Stimulated activated naive CD8-positive, alpha-beta T cell treated with anti-CD3 and anti-CD28 coated beads, Interleukin-15, Interleukin-2, amounts not matched to agents 100 ng/mL and 50 ng/mL, for 24 hours (primary cell): ENCODE measurements at regions not wholly inside any gene's neighbourhood (a gene's known extent, or its start where the extent isn't known, plus 50 kb on each side); places are given as distances from the start of the nearest gene placed in this dataset.
"Not testable (repeated sequence)": the region's sequence is repeated elsewhere in the genome, so short reads cannot be mapped to it uniquely, and the experiment has no call there.

Experiments used
- H3K27ac Mint-ChIP-seq: one replicate; pipeline ENCODE4 v1.8.0; 2021; ENCODE audit warnings: mild to moderate bottlenecking, mixed read lengths
- H3K27me3 Mint-ChIP-seq: one replicate; pipeline ENCODE4 v1.8.0; 2021; ENCODE audit warnings: mixed read lengths
- H3K36me3 Mint-ChIP-seq: one replicate; pipeline ENCODE4 v1.8.0; 2021; ENCODE audit warnings: low read depth, mixed read lengths
- H3K4me1 Mint-ChIP-seq: one replicate; pipeline ENCODE4 v1.8.0; 2021; ENCODE audit warnings: low read depth, mixed read lengths
- H3K4me3 Mint-ChIP-seq: one replicate; pipeline ENCODE4 v1.8.0; 2021; ENCODE audit warnings: mild to moderate bottlenecking, mixed read lengths
- H3K9me3 Mint-ChIP-seq: one replicate; pipeline ENCODE4 v1.8.0; 2021; ENCODE audit warnings: mixed read lengths

DNA sequence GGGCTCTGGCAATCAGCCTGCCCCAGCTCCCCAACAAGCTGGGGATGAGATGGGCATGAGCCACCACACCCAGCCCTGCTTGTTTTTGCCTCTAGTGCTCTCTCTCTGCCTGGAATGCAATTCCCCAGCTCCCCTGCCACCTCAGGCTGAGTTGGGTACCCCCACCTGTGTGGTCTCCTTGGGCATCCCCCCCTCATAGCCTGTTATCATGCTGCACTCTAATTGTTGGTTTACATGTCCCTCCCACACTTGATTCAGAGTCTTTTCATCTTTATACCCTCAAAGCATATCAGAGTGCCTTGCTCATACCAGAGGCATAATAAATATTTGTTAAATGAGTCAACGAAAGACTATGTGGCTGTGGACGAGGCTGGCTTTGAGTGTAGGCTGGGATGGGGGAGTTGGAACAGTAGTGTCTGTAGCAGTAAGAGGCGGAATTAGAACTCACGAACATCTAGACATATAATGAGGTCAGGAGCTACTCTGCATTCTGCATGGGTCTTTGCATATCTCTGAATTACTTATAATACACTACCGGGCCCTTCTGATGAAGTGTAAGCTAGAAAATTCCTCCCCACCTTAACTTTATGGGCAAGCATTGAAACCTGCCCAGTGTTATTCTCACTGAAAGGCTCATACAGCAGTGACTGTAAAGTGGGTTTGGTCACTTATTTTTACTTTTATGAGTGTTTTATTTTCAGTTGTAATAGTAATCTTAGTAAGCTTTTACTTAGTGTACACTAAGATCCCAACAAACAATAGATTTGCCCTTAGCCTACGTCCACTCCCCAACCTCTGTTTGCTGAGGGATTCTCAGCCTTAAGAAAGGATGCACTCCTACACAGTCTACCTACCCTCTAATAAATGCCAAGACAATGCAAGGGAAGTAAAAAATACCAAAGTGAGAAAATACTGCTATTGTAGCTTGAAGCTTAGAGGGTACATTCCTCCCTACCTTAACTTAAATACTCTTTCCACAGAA, 58.7 kb downstream of the EDN1 start:
- Mint-ChIP-seq H3K4me1 (no peaks in the 10 kb centered on the region), H3K27me3 (peaks cover 4% of the 10 kb centered on the region), H3K27ac (no peak overlapping the region), H3K9me3 (peaks cover 16% of the 10 kb centered on the region), H3K36me3 (no peaks in the 10 kb centered on the region), H3K4me3 (no peak overlapping the region)

DNA sequence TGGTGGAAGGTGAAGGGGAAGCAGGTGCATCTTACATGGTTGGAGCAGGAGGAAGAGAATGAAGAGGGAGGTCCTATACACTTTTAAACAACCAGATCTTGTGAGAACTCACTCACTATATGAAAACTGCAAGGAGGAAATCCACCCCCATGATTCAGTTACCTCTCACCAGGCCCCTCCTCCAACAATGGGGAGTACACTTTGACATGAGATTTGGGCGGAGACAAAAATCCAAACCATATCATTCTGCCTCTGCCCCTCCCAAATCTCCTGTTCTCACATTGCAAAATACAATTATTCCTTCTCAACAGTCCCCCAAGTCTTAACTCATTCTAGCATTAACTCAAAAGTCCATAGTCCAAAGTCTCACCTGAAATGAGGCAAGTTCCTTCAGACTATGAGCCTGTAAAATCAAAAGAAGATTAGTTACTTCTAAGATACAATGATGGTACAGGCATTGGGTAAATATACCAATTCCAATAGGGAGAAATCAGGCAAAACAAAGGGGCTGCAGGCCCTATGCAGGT, 60.5 kb downstream of the EDN1 start:
- Mint-ChIP-seq H3K4me3 (no peak overlapping the region), H3K9me3 (peaks cover 16% of the 10 kb centered on the region), H3K27me3 (peaks cover 4% of the 10 kb centered on the region), H3K36me3 (no peaks in the 10 kb centered on the region), H3K4me1 (no peaks in the 10 kb centered on the region), H3K27ac (no peak overlapping the region)

DNA sequence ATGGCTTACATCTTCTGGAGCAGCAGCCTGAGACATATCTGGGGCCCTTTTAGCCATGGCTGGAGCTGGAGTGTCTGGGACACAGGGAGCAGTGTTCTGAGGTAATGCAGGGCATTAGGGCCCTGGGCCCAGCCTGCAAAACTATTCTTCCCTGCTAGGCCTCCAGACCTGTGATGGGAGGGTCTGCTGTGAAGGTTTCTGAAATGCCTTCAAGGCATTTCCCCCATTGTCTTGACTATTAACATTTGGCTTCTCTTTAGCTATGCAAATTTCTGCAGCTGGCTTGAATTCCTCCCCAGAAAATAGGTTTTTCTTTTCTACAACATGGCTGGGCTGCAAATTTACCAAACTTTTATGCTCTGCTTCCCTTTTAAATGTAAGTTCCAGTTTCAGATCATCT, 61.5 kb downstream of the EDN1 start:
- no peaks in the 10 kb centered on the region for H3K4me1 Mint-ChIP-seq
- no peak overlapping the region for H3K4me3 Mint-ChIP-seq
- H3K9me3 Mint-ChIP-seq: peaks cover 16% of the 10 kb centered on the region
- H3K27ac Mint-ChIP-seq: no peak overlapping the region
- peaks cover 4% of the 10 kb centered on the region for H3K27me3 Mint-ChIP-seq
- H3K36me3 Mint-ChIP-seq: no peaks in the 10 kb centered on the region

DNA sequence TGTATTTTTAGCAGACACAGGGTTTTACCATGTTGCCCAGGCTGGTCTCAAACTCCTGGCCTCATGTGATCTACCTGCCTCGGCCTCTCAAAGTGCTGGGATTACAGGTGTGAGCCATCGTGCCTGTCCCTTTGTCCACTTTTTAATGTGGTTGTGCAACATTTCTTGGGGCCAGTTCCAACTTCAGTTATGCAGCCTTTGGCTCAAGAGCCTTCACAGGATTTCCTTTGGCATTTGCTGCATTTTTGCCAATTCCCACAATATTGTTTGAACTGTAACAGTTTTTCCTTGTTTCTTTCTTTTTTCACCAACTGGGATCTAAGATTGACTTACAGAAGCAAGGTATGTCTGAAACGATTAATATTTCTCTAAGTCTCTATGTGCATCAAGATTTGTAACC, 63.6 kb downstream of the EDN1 start:
- Mint-ChIP-seq H3K9me3 (peaks cover 16% of the 10 kb centered on the region), H3K27ac (no peak overlapping the region), H3K27me3 (peaks cover 4% of the 10 kb centered on the region), H3K4me1 (peaks cover 3% of the 10 kb centered on the region), H3K36me3 (no peaks in the 10 kb centered on the region), H3K4me3 (no peak overlapping the region)

DNA sequence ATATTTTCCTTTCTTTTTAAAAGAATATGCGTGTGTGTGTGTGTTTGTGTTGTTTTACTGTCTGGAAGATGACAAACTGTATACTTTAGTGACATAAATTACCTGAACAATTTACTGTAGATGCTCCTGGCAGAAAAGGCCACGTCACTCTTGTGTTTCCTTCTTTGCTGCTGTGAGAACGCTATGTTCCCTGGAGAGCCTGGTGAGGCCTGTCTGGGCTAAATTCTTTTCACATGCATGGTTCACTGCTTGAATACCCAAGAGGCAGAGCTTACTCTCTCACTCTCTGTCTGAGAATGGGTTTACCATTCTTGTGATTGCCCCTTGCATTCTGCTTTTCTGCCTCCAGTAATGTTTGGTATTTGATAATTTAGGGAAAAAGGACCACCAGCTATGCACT, 64.3 kb downstream of the EDN1 start:
- Mint-ChIP-seq H3K36me3 (no peaks in the 10 kb centered on the region), H3K4me3 (no peak overlapping the region), H3K4me1 (peaks cover 3% of the 10 kb centered on the region), H3K27me3 (peaks cover 4% of the 10 kb centered on the region), H3K9me3 (peaks cover 16% of the 10 kb centered on the region), H3K27ac (no peak overlapping the region)

DNA sequence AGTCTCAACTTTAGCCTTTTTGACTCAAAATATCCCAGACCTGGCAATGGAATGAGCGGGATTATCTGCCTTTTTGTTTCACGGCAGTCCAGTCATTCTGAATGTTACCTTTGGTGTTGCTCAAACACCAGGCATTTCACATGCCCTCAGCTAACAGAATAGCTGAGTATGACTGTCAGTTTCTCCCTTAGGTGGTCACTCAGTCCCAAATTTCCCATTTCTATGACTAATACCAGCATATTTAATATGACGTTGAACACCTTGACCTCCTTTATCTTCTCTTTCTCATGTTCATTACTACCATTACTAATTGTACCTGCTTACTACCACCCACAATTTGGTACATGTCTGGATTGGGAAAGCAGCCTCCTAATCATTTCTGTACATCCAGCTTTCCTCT, 65.2 kb downstream of the EDN1 start:
- Mint-ChIP-seq H3K4me1 (peaks cover 3% of the 10 kb centered on the region), H3K27ac (no peak overlapping the region), H3K9me3 (peaks cover 12% of the 10 kb centered on the region), H3K4me3 (no peak overlapping the region), H3K27me3 (no peaks in the 10 kb centered on the region), H3K36me3 (no peaks in the 10 kb centered on the region)

DNA sequence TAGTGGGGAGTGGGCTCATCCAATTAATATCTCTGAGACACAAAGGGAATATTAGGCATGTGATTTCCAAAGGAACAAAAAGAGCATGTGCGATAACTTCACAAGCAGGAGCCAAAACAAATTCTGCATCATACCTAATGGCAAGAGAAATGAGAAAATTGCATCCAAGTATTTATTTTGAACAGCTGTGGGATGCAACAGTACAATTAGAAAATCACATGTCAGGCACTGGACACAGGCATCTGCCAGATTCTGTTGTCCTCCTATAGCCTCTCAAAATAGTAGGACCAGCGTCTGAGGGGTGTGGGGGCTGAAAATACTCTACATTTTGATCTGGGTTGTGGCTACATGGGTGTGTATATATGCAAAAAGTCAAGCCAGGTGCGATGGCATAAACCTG, 66.3 kb downstream of the EDN1 start:
- peaks cover 12% of the 10 kb centered on the region for H3K9me3 Mint-ChIP-seq
- no peaks in the 10 kb centered on the region for H3K27me3 Mint-ChIP-seq
- no peaks in the 10 kb centered on the region for H3K36me3 Mint-ChIP-seq
- H3K4me1 Mint-ChIP-seq: peaks cover 3% of the 10 kb centered on the region
- no peak overlapping the region for H3K27ac Mint-ChIP-seq
- H3K4me3 Mint-ChIP-seq: no peak overlapping the region

DNA sequence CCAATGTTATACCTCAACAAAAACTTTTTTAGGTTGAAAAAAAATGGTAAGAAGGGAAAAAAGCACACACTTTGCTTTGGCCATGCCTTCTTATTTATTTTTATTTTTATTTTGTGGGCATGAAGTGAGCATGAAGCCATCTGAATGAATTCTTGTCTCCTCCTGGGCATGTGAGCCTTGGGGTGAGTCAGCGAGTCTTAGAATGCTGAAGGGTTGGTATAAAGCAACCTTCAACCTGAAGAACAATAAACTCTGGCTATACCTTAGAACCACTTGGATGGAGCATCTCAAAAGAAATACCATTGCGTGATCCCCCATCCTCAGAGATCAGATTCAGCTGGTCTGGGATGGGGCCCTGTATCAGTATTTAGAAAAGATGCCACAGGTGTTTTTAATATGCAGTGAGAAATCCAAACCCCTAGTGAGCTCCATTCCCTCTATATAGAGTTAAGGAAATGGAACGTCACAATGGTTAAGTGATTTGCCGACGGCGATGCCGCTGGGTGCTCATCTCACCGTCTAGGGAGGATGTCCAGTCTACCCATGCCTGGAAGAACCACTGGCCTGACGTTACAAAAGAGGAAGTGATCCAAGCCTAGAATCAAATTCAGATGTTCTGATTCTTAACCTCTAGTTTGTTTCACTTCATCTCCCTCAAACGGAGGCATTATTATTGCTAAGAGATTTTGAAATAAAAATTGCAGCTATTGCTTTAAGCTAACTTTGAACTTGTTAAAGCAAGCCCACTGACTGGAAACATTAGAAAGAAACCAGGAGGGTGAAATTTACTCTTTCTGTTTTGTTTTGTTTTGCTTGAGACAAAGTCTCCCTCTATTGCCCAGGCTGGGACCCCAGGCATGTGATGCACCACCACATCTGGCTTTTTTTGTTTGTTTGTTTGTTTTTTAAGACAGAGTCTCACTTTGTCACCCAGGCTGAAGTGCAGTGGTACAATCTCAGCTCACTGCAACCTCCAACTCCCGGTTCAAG, 67.1 kb downstream of the EDN1 start:
- peaks cover 6% of the 10 kb centered on the region for H3K9me3 Mint-ChIP-seq
- no peaks in the 10 kb centered on the region for H3K27me3 Mint-ChIP-seq
- H3K4me3 Mint-ChIP-seq: no peak overlapping the region
- H3K36me3 Mint-ChIP-seq: no peaks in the 10 kb centered on the region
- H3K27ac Mint-ChIP-seq: no peak overlapping the region
- H3K4me1 Mint-ChIP-seq: peaks cover 3% of the 10 kb centered on the region

DNA sequence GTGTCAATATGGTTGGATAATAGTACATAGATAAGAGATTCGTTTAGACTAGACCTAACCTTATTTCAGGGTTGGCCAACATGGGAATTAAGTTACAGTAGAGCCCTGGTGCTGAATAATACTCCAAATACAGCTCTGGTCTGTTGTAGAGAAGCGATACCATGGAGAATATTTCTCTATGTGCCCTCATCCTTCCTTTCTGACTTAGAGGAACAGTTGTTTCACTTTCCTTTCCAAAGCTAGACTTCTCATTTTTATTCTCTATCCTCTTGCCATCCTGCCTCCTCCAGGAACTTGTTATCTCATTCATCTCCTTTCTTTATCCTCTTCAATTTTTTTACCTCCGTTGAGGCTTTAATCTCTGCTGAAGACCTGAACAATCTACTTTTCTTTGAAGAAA, 68.9 kb downstream of the EDN1 start:
- H3K9me3 Mint-ChIP-seq: no peaks in the 10 kb centered on the region
- H3K27ac Mint-ChIP-seq: no peak overlapping the region
- H3K4me3 Mint-ChIP-seq: no peak overlapping the region
- H3K27me3 Mint-ChIP-seq: peaks cover 3% of the 10 kb centered on the region
- H3K4me1 Mint-ChIP-seq: peaks cover 3% of the 10 kb centered on the region
- H3K36me3 Mint-ChIP-seq: no peaks in the 10 kb centered on the region

DNA sequence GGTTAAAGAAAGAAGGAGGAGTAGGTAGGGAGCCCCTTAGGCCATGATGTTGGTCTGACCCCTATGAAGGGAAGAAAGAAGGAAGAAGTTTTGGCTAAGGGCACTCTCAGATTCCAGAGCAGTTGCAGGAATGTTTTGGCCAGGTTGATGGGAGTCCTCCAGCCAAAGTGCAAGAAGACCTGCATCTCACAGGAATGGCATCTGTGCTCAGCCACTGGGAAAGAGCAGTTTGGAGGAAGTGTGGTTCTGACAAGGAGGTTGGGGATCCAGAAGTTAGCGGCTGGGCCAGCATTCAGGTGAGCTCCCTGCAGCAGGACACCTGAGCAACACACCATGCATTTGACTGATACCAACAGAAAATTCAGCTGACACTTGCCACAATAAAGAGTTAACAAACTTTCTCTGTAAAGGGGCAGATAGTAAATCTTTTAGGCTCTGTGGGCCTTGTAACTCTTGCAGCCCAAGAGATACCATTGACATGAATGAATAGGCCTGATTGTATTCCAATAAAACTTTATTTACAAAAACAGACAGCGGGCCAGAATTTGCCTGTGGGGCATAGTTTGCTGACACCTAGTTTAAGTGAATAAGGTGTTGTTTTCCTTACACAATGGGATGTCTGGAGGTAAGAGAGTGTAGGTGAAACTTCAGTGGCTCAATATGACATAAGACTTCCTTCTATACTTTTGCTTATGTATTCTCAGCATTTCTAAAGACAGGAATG, 71.0 kb downstream of the EDN1 start:
- Mint-ChIP-seq H3K9me3 (no peaks in the 10 kb centered on the region), H3K4me1 (peaks cover 3% of the 10 kb centered on the region), H3K4me3 (no peak overlapping the region)

DNA sequence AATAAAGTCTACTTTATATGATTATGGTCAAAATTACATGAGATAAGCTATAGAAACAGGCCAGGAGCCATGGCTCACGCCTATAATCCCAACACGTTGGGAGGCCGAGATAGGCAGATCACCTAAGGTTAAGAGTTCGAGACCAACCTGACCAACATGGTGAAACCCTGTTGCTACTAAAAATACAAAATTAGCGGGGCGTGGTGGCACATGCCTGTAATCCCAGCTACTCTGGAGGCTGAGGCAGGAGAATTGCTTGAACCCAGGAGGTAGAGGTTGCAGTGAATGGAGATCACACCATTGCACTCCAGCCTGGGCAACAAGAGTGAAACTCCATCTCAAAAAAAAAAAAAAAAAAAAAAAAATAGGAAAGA, 73.1 kb downstream of the EDN1 start:
- H3K9me3 Mint-ChIP-seq, H3K27ac Mint-ChIP-seq, H3K4me1 Mint-ChIP-seq, H3K4me3 Mint-ChIP-seq, H3K36me3 Mint-ChIP-seq, H3K27me3 Mint-ChIP-seq: not testable (repeated sequence)

More for the DNA sequence above, 71.0 kb downstream of the EDN1 start:
- H3K27me3 Mint-ChIP-seq: peaks cover 3% of the 10 kb centered on the region
- H3K27ac Mint-ChIP-seq: no peak overlapping the region
- H3K36me3 Mint-ChIP-seq: no peaks in the 10 kb centered on the region

DNA sequence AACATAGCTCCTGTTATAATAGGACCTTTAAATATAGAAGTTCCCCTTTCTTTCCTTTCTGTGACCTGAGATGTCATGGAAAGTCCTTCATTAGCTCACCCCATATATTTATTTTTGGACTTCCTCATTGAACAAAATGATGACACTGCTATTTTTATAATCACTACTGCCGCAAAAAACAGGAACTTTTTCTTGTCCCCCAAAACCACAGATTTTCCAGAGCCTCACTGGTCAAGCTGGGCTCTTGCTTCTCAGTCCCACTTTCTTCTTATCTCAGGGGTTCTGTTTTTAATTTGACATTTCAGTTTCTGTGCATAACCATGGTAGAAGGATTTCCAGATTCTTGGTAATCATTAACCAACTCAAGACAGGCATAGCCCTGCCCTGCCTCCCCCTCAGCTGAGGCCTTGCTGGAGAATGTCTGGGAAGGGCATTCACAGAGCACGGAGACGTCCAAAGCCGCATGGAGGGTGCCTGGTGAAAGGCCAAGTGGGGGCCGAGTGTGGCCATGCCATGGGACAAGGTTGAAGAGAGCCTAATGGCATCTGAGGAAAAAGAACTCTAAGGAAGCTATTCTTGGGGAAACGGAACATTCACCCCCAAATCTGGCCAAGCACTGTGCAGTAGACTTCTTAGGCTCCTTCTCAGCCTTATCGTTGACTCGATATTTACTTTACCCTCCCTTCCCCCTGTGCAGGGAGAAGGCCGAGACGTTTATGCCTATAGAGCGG, 73.7 kb downstream of the EDN1 start:
- H3K4me3 Mint-ChIP-seq: no peak overlapping the region

DNA sequence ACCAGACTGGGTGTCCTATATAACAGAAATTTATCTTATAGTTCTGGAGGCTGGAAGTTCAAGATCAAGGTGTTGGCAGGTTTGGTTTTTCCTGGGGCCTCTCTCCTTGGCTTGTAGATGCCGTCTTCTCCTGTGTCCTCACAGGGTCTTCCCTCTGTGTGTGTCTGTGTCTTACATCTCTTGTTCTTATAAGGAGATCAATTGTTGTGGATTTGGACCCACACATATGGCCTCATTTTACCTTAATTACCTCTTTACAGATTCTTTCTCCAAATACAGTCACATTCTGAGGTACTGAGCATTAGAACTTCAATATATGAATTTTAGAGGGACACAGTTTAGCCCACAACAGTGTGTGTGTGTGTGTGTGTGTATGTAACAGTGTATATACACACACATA, 74.5 kb downstream of the EDN1 start:
- H3K4me3 Mint-ChIP-seq: no peak overlapping the region
- no peak overlapping the region for H3K27ac Mint-ChIP-seq
- no peaks in the 10 kb centered on the region for H3K4me1 Mint-ChIP-seq
- no peaks in the 10 kb centered on the region for H3K36me3 Mint-ChIP-seq
- H3K9me3 Mint-ChIP-seq: peaks cover 7% of the 10 kb centered on the region
- H3K27me3 Mint-ChIP-seq: peaks cover 7% of the 10 kb centered on the region

More for the DNA sequence above, 73.7 kb downstream of the EDN1 start:
- H3K36me3 Mint-ChIP-seq: no peaks in the 10 kb centered on the region
- no peaks in the 10 kb centered on the region for H3K4me1 Mint-ChIP-seq
- H3K9me3 Mint-ChIP-seq: peaks cover 7% of the 10 kb centered on the region
- peaks cover 7% of the 10 kb centered on the region for H3K27me3 Mint-ChIP-seq
- no peak overlapping the region for H3K27ac Mint-ChIP-seq

DNA sequence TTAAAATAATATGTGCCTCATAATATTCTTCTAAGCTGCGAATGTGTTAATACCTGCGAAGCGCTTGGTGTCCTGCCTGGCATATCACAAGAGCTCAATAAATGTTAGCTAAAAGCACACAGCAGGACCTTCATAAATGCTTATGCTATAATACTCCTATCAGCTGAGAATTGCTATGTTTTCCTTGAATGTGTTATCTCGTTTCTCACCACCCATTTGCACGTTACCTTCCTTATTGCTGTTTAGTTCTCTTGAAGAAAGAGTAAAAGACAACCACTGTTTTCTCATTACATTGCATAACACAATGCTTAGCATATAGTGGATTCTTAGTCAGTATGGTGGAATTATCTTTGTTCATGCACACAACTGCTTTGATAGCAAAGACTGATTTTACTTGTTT, 76.6 kb downstream of the EDN1 start:
- H3K4me3 Mint-ChIP-seq: no peak overlapping the region
- no peak overlapping the region for H3K27ac Mint-ChIP-seq
- no peaks in the 10 kb centered on the region for H3K4me1 Mint-ChIP-seq
- no peaks in the 10 kb centered on the region for H3K36me3 Mint-ChIP-seq
- peaks cover 7% of the 10 kb centered on the region for H3K9me3 Mint-ChIP-seq
- peaks cover 14% of the 10 kb centered on the region for H3K27me3 Mint-ChIP-seq
